ENCODE measurements at regions not wholly inside any gene's neighbourhood (a gene's known extent, or its start where the extent isn't known, plus 50 kb on each side); places are given as distances from the start of the nearest gene placed in this dataset.

- Histone ChIP-seq H3K9me2 (ENCODE audit: insufficient read depth) (peaks cover 9% of the 10 kb centered on the region), H3K4me1 (ENCODE audit: insufficient read depth) (peaks cover 10% of the 10 kb centered on the region), H3F3A (replicated peaks; ENCODE audit: low read depth) (no peaks in the 10 kb centered on the region), H2AFZ (no peak overlapping the region), H3K36me3 (ENCODE audit: insufficient read depth) (no peaks in the 10 kb centered on the region), H3K27me3 (ENCODE audit: insufficient read depth) (no peaks in the 10 kb centered on the region), H3K27ac (ENCODE audit: low read depth) (no peak overlapping the region), H3K79me2 (replicated peaks; ENCODE audit: insufficient read depth) (no peaks in the 10 kb centered on the region), H3K4me3 (no peak overlapping the region), H4K20me1 (replicated peaks; ENCODE audit: insufficient read depth) (no peaks in the 10 kb centered on the region), H3K4me2 (no peak overlapping the region)
- no peak overlapping the region for H3K4me3 Mint-ChIP-seq
- H3K9me3 Mint-ChIP-seq, result no peaks in the 10 kb centered on the region; the same call in 1 of the 3 replicates
- DNase-seq (ENCODE audit: low spot score) (no peak), ATAC-seq (no peak)
- H3K36me3 Mint-ChIP-seq (ENCODE audit: low read depth), result peaks cover 3% of the 10 kb centered on the region; the same call in 2 of the 3 replicates
- TF ChIP-seq ETS1 (IDR thresholded peaks at IDR 0.05) (no peak), JUNB (IDR thresholded peaks at IDR 0.05; ENCODE audit: unreplicated experiment) (no peak), POLR2AphosphoS5 (IDR thresholded peaks at IDR 0.05; ENCODE audit: low read depth) (no peak), EZH2 (IDR thresholded peaks at IDR 0.05; ENCODE audit: low read depth, unreplicated experiment) (no peak), NANOG (IDR thresholded peaks at IDR 0.05; ENCODE audit: borderline replicate concordance) (no peak), ZNF462 (CRISPR knock-in tag; IDR thresholded peaks at IDR 0.05) (no peak), CREB1 (CRISPR knock-in tag; IDR thresholded peaks at IDR 0.05; ENCODE audit: low read depth) (no peak), STAT1 (IDR thresholded peaks at IDR 0.05; ENCODE audit: unreplicated experiment) (no peak), EZH2phosphoT487 (IDR thresholded peaks at IDR 0.05; ENCODE audit: unreplicated experiment) (no peak), ZNF331 (CRISPR knock-in tag; IDR thresholded peaks at IDR 0.05; ENCODE audit: low read depth) (no peak), REST (IDR thresholded peaks at IDR 0.05; ENCODE audit: unreplicated experiment) (no peak), ZNF114 (CRISPR knock-in tag; IDR thresholded peaks at IDR 0.05) (no peak)
- TF ChIP-seq, protein P1, sequence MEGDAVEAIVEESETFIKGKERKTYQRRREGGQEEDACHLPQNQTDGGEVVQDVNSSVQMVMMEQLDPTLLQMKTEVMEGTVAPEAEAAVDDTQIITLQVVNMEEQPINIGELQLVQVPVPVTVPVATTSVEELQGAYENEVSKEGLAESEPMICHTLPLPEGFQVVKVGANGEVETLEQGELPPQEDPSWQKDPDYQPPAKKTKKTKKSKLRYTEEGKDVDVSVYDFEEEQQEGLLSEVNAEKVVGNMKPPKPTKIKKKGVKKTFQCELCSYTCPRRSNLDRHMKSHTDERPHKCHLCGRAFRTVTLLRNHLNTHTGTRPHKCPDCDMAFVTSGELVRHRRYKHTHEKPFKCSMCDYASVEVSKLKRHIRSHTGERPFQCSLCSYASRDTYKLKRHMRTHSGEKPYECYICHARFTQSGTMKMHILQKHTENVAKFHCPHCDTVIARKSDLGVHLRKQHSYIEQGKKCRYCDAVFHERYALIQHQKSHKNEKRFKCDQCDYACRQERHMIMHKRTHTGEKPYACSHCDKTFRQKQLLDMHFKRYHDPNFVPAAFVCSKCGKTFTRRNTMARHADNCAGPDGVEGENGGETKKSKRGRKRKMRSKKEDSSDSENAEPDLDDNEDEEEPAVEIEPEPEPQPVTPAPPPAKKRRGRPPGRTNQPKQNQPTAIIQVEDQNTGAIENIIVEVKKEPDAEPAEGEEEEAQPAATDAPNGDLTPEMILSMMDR (conservative IDR thresholded peaks at IDR 0.05; ENCODE audit: low read depth in 2 of 2), result no peak
- H3K27ac Mint-ChIP-seq, result no peak overlapping the region
- peaks cover 24% of the 10 kb centered on the region for H3K4me1 Mint-ChIP-seq
- peaks cover 10% of the 10 kb centered on the region for H3K27me3 Mint-ChIP-seq (ENCODE audit: insufficient read depth, low read depth, poor library complexity)
Measured at GRCh38 chr3:71997066-71997653, 212.2 kb upstream of the PROK2 start.
